ENCODE measurements at regions not wholly inside any gene's neighbourhood (a gene's known extent, or its start where the extent isn't known, plus 50 kb on each side); places are given as distances from the start of the nearest gene placed in this dataset.

DNA sequence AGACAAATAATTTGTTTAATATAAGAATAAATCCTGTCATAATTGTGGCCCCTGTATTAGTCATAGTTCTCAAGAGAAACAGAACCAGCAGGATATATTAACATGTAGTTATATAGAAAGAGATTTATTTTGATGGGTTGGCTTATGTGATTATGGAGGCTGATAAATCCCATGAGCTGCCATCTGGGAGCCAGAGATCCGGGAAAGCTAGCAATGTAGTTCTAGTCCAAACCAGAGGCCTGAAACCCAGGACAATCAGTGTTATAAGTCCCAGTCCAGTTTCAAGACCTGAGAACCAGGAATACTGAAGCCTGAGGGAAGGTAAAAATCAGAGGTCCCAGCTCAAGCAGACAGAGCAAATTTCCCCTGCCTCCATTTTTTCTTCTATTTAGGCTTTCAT is 435.8 kb downstream of the RPL10L start:
- Mint-ChIP-seq H3K36me3 (no peaks in the 10 kb centered on the region), H3K4me1 (no peaks in the 10 kb centered on the region), H3K27ac (no peak overlapping the region), H3K9me3 (peaks cover 8 to 22% (median 17%) of the 10 kb centered on the region in 6 donors), H3K4me3 (no peak overlapping the region), H3K27me3 (ENCODE audit: low read depth in 3 of 3) (peaks cover 0 to 1% (median 0%) of the 10 kb centered on the region in 3 donors)
- DNase-seq = no peak

GRCh38 chr14:46198676-46199075 is 452.9 kb downstream of the RPL10L start:
- Mint-ChIP-seq H3K27ac (no peak overlapping the region), H3K36me3 (no peaks in the 10 kb centered on the region), H3K4me1 (no peaks in the 10 kb centered on the region), H3K4me3 (no peak overlapping the region), H3K27me3 (ENCODE audit: low read depth in 3 of 3) (peaks cover 0 to 1% (median 1%) of the 10 kb centered on the region in 3 donors), H3K9me3 (peaks cover 9 to 44% (median 14%) of the 10 kb centered on the region in 6 donors)
- no peak for DNase-seq

- Mint-ChIP-seq H3K9me3 (peaks cover 12 to 42% (median 14%) of the 10 kb centered on the region in 6 donors), H3K4me3 (no peak overlapping the region), H3K27ac (no peak overlapping the region), H3K4me1 (no peaks in the 10 kb centered on the region), H3K36me3 (no peaks in the 10 kb centered on the region), H3K27me3 (ENCODE audit: low read depth in 3 of 3) (peaks cover 0 to 1% (median 1%) of the 10 kb centered on the region in 3 donors)
- no peak for DNase-seq
Observed at GRCh38 chr14:46197856-46198255, 453.7 kb downstream of the RPL10L start.

Data from immature natural killer cell (primary cell).